OCI-LY7 (cell line): ENCODE measurements at regions not wholly inside any gene's neighbourhood (a gene's known extent, or its start where the extent isn't known, plus 50 kb on each side); places are given as distances from the start of the nearest gene placed in this dataset.
"Not testable (repeated sequence)": the region's sequence is repeated elsewhere in the genome, so short reads cannot be mapped to it uniquely, and the experiment has no call there.

Experiments used
- BruUV-seq: library from RNA; stranded (reverse); fragments of 400-500 nt; replicated peaks from 2 replicates; lab custom pipeline; 2021; lab: Mats Ljungman, UMichigan
- CTCF ChIA-PET: fragments of 300-600 bp; sonication (Branson Sonifier 250); formaldehyde crosslinking; loops from one replicate; lab custom pipeline; 2022; ENCODE audit warnings: antibody characterized with exemption; ENCODE audit not compliant: unreplicated experiment; lab: Charles Lee
- POLR2A ChIA-PET: fragments of 300-600 bp; sonication (Branson Sonifier 250); formaldehyde crosslinking; loops from one replicate; lab custom pipeline; 2022; ENCODE audit warnings: antibody characterized with exemption; lab: Charles Lee
- DNase-seq: peaks from one replicate; pipeline ENCODE4 v3.0.0-alpha.2; 2015; ENCODE audit warnings: low spot score
- H2AFZ ChIP-seq: fragments of 200-600 bp; sonication (generic), shearing (Covaris generic); 2 replicates; pipeline ENCODE4 v1.6.1; 2014; ENCODE audit warnings: mild to moderate bottlenecking, antibody characterized with exemption, low read length, moderate library complexity
- H3K27ac ChIP-seq: fragments of 200-600 bp; sonication (generic); 2 replicates; pipeline ENCODE4 v1.5.1; 2014; ENCODE audit warnings: mixed run types, low read depth, mild to moderate bottlenecking, moderate library complexity, low read length, inconsistent platforms; ENCODE audit not compliant: poor library complexity, severe bottlenecking
- H3K36me3 ChIP-seq: fragments of 200-600 bp; sonication (generic); 2 replicates; pipeline ENCODE4 v1.6.1; 2014; ENCODE audit warnings: mild to moderate bottlenecking, antibody characterized with exemption, low read length, moderate library complexity, mixed read lengths; ENCODE audit not compliant: insufficient read depth
- H3K4me1 ChIP-seq: fragments of 200-600 bp; sonication (generic); 2 replicates; pipeline ENCODE4 v1.5.1; 2014; ENCODE audit warnings: mild to moderate bottlenecking, low read length; ENCODE audit not compliant: insufficient read depth, poor library complexity, severe bottlenecking
- H3K4me2 ChIP-seq: fragments of 200-600 bp; sonication (generic); 2 replicates; pipeline ENCODE4 v1.6.1; 2014; ENCODE audit warnings: mild to moderate bottlenecking, low read length
- H3K4me3 ChIP-seq: fragments of 200-600 bp; sonication (generic); 2 replicates; pipeline ENCODE4 v1.5.1; 2014; ENCODE audit warnings: mild to moderate bottlenecking, low read depth, low read length; ENCODE audit not compliant: poor library complexity, severe bottlenecking
- H3K79me2 ChIP-seq: fragments of 200-600 bp; sonication (generic); 2 replicates; pipeline ENCODE4 v1.6.1; 2016; ENCODE audit warnings: low read depth, mild to moderate bottlenecking, low read length, moderate library complexity, mixed read lengths; ENCODE audit not compliant: insufficient read depth
- H3K9me2 ChIP-seq: fragments of 200-600 bp; sonication (generic); 2 replicates; pipeline ENCODE4 v1.6.1; 2016; ENCODE audit warnings: mild to moderate bottlenecking, low read length, mixed read lengths; ENCODE audit not compliant: insufficient read depth
- H3K9me3 ChIP-seq: fragments of 200-600 bp; sonication (generic); 2 replicates; pipeline ENCODE4 v1.6.1; 2014; ENCODE audit warnings: mild to moderate bottlenecking, mixed run types, low read length, mixed read lengths
- H4K20me1 ChIP-seq: fragments of 200-600 bp; sonication (generic); 2 replicates; pipeline ENCODE4 v1.6.1; 2014; ENCODE audit warnings: mild to moderate bottlenecking, antibody characterized with exemption, low read length, moderate library complexity, mixed read lengths; ENCODE audit not compliant: insufficient read depth
- CTCF ChIP-seq: fragments of 200-600 bp; sonication (generic); conservative IDR thresholded peaks from 2 replicates; pipeline ENCODE4 v1.5.1; 2014; ENCODE audit warnings: mild to moderate bottlenecking, antibody characterized with exemption, low read length, moderate library complexity, mixed read lengths
- EZH2phosphoT487 ChIP-seq: fragments of 200-600 bp; sonication (generic); IDR thresholded peaks from 2 replicates; pipeline ENCODE4 v1.6.1; 2018; ENCODE audit warnings: low read depth, borderline replicate concordance, mild to moderate bottlenecking, mixed run types, antibody characterized with exemption, low read length, moderate library complexity, mixed read lengths
- intact Hi-C: fragments of 100-400 bp; cut with micrococcal nuclease; formaldehyde crosslinking; loops from one replicate; pipeline ENCODE4 v1.10.0; 2022; ENCODE audit not compliant: unreplicated experiment

GRCh38 chr4:79661196-79661595 is 253.2 kb upstream of the GK2 start:
- ChIA-PET POLR2A (no interaction called here), CTCF (no interaction called here)
- Histone ChIP-seq H3K9me3 (no peaks in the 10 kb centered on the region), H3K36me3 (no peaks in the 10 kb centered on the region), H3K9me2 (no peaks in the 10 kb centered on the region), H3K4me1 (no peaks in the 10 kb centered on the region), H3K27ac (no peak overlapping the region), H3K4me2 (no peak overlapping the region), H3K79me2 (no peaks in the 10 kb centered on the region), H2AFZ (no peak overlapping the region), H3K4me3 (no peak overlapping the region), H4K20me1 (no peaks in the 10 kb centered on the region)
- DNase-seq = no peak
- TF ChIP-seq CTCF = no peak
- no peak for TF ChIP-seq EZH2phosphoT487
- BruUV-seq = no TSS peak
- intact Hi-C loops = no loop called here

GRCh38 chr4:79659308-79659870 is 251.4 kb upstream of the GK2 start:
- H3K9me3 ChIP-seq, BruUV-seq, intact Hi-C loops, H3K27ac ChIP-seq, H3K4me3 ChIP-seq, H3K9me2 ChIP-seq, H4K20me1 ChIP-seq, CTCF ChIA-PET, DNase-seq, H3K4me1 ChIP-seq, H2AFZ ChIP-seq, H3K79me2 ChIP-seq, H3K4me2 ChIP-seq, H3K36me3 ChIP-seq, POLR2A ChIA-PET: not testable (repeated sequence)

DNA sequence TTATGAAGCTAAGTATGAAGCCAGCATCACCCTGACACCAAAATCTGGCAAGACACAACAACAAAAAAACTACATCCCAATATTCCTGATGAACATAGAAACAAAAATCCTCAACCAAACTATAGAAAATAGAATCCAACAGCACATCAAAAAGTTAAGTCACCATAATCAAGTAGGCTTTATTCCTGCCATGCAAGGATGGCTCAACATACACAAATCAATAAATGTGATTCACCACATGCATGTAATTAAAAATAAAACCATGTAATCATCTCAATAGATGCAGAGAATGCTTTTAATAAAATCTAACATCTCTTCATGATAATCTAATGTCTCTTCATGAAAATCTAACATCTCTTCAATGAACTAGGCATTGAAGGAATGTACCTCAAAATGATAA is 249.4 kb upstream of the GK2 start:
- no peak overlapping the region for H3K27ac ChIP-seq
- no peaks in the 10 kb centered on the region for H3K9me2 ChIP-seq
- H3K4me2 ChIP-seq = no peak overlapping the region
- no peaks in the 10 kb centered on the region for H4K20me1 ChIP-seq
- ChIA-PET POLR2A (interaction anchor here (0.6 kb wide), 1 partner anchor 59 kb away, joined by 3 read pairs; no protein-coding TSS in a partner anchor), CTCF (no interaction called here)
- no peak overlapping the region for H2AFZ ChIP-seq
- H3K36me3 ChIP-seq = no peaks in the 10 kb centered on the region
- no peaks in the 10 kb centered on the region for H3K79me2 ChIP-seq
- TF ChIP-seq CTCF (no peak), EZH2phosphoT487 (no peak)
- no peaks in the 10 kb centered on the region for H3K4me1 ChIP-seq
- no peak for DNase-seq
- no peaks in the 10 kb centered on the region for H3K9me3 ChIP-seq
- H3K4me3 ChIP-seq = no peak overlapping the region
- intact Hi-C loops = no loop called here
- BruUV-seq = no TSS peak
